GM18519 (cell line): ENCODE measurements at regions not wholly inside any gene's neighbourhood (a gene's known extent, or its start where the extent isn't known, plus 50 kb on each side); places are given as distances from the start of the nearest gene placed in this dataset.

Experiments used
- ATAC-seq: cut with Tn5 transposase; IDR thresholded peaks from one replicate; pipeline ENCODE4 v1.9.1; 2021; ENCODE audit warnings: mild to moderate bottlenecking, moderate library complexity; ENCODE audit not compliant: unreplicated experiment, low FRiP score

DNA sequence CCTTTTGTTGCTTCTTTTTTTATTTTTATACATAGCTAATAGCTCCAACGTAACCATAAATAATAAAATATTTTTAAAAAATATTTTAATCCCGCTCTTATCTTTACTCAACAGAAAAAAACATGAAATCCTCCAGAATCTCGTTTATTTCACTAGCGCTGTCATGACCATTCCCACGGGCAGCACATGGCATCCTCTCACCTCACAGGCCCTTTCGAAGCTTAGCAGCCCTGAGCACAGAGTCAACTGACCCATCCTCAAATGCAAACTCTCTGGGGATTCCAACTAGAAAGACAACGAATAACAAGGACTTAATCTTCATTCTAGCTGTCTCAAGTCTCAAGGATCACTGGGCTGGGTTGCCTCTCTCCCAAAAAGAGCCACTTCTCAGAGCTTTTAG is 285.9 kb upstream of the PPARGC1A start:
- no peak for ATAC-seq

DNA sequence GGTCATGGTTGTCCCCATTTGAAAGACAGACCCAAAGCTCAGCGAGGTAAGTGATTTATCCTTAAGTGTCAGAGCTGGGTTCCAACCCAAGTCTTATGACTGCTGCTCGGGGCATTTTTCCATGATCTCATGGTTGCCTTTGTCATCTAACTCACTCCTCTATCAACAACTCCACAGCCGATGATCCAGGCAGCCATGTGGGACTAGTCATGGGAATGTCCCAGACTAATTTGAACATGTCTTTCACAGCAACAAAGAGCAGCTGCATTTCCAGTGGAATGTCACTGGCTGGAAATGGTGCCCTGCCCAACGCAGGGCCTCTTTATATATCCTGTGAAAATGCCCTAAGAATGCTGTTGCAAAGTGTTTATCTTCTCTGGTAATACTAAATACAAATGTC is 284.8 kb upstream of the PPARGC1A start:
- no peak for ATAC-seq

DNA sequence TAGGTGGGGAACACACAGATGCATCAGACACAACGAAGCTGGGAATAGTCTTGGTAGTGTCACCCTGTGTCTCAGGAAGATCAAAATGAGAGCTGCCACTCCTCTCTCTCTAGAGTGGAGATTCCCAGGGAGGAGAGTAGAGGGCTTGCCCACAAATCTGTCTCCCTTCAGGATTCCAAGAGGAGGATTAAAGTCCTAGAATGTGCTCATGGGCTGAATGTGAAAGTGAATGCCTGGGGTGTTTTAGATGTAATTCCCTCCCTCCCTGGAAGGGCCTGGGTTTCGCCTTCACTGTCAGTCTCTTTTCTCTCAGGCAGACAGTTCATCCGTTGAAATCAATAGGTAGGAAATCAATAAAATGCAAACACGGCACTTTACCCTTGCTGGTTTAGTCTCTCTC is 282.6 kb upstream of the PPARGC1A start:
- no peak for ATAC-seq

DNA sequence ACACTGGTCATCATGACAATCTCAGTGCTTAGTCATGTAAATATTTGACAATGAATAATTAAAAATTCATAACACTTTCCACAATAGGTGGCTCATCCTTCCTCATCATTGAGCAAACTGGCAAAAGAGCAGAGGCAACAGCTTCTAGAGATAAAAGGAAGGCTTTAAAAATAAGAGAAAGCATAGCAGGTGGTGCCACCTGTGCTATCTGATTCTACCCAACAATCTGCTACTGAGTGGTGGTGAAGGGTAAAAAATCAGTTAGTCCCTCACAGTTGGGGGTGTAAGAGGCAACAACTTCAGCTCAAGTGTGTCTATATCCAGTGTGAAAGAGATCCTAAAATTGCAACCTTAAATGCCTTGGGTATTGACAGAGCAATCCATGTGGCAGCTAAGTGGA is 280.1 kb upstream of the PPARGC1A start:
- no peak for ATAC-seq

DNA sequence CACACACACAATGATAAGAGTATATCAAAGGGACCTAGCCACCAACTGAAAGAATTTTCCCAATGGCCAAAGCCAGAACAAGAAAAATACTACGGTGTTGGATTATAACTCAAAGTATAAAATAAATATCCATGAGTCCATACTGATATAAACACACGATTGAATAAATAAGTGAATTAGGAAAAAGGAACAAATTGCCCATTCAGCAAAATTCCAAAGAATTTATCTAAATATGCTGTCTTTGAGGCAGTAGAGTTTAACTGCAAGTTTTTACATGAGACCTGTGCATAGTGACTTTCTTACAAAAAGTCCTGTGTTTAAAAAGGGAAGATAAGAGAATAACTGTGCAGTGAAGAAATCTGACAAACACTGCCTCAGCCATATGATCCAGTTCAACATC is 278.8 kb upstream of the PPARGC1A start:
- no peak for ATAC-seq

DNA sequence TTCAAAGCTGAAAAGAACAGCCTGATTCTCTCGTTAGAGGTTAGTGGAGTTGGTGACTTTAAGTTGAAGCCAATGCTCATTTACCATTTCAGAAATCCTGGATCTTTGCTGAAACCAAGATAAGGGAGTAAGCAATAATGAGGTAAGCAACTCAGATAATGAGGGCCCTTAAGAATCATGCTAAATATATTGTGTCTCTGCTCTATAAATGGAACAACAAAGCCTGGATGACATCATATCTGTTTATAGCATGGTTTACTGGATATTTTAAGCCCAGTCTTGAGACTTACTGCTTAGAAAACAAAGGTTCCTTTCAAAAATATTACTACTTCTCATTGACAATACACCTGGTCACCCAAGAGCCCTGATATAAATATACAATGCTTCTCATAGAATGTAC is 276.7 kb upstream of the PPARGC1A start:
- no peak for ATAC-seq

DNA sequence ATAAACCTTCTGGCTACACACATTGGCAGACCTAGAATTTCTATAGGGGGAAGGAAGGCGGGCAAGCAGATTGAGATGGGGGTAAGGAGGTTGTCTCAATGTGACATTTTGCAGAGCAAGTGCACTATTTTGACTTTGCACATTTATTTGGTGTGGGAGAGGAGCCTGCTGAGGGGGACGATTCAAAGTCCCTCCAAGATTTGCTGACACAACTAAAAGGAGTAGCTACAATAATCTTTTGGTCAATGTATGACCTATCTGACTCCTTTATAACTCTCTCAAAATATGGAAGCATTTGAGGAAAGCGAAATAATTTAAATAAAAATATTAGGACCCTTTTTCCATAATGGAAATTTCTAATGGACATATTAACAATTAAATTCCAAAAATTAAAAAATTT is 274.9 kb upstream of the PPARGC1A start:
- ATAC-seq = no peak

DNA sequence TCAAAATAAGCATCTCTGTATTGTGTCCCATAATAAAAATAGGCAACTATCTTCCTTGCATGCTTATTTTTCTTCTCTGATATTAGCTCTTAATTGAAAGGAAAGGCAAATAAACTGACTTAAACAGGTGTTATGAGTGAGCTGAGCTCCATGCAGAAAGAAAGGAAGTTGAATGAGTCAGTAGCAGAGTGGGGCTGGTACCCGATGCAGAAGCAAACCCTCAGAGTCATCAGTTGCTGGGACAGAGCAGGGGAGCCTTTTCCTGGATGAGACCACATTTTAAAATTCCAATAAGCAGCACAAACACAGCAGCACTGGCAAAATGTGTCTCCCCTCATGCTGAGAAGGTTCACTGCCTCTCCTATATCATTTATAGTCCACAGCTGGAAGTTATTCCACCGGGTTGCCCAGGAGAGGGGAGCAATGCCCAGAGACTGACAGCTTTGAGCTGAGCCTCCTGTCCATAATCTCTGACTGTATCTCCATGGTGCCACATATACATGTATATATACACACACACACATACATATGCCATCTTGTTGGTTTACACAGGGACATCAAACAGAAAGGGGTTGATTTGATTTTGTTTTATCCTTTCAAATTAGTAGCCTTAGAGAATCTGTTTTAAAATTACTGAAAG is 274.3 kb upstream of the PPARGC1A start:
- no peak for ATAC-seq

DNA sequence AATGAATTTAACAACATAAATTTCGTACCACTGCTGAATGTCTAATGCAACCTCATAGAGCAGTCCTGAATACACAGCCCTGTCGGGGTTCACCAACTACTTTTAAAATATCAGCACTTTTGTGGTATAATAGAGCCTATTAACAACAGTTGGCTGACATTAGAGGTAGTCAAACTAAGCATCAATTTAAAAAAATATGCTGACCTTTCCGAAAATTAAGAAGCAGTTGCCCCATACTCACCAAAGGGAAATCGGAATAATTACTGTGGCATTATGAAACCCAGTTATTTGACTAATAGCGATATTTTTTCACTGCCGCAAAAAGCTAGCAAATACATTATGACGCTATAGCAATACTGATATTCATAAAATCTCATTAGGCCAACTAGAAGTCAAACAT is 273.5 kb upstream of the PPARGC1A start:
- no peak for ATAC-seq

DNA sequence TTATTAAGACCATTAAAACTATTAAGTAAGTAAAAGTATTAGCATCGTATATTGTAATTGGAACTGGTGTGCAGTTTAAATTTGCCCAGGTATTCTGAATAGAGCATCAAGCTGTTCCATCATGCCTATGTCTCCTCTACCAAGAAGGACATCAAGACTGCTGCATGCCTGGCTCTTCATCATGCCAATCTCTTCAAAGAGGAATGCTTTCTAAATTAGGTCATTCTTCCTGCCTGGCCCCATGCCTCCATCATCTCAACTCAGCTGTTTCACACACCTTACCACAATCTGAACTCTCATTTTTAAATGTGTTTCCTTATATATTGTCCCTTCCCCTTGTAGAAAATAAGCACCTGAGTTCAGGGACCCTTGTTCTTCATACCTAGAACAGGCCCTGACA is 270.5 kb upstream of the PPARGC1A start:
- ATAC-seq = no peak

DNA sequence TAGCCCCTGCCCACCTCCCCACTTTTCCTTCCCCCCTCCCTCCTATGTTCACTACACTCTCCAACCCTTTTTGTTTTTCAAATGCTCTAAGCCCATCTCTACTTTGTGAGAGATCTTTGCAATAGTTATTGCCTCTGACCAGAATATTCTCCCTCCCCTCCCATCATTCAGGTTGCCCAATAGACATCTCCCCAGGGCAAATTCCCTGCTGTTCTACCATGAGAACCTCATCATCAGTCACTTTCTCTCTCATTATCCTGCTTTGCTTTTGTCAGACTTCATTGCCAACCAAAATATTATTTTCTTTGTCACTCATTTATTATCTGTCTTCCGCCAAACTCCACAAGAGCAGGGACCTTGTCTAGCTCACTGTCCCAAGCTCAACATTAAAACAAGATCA is 268.2 kb upstream of the PPARGC1A start:
- ATAC-seq = no peak

DNA sequence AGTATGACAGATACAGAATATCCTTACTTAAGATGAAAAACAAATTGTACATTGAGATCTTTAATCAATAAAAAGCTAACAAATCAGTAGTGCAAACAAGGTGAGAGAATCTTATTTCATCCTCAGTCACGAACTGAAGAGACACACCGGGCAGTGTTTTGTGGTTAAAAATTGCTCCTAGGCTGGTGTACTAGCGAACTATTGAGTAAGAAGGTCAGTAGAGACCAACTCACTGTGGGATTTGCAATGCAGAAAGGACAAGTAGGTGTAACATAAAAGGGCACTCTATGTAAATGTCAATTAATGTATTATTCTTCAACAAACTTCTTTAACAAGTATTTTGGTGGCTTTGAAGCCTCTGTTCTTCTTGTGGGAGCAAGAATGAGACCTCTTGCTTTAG is 260.2 kb upstream of the PPARGC1A start:
- ATAC-seq = no peak

DNA sequence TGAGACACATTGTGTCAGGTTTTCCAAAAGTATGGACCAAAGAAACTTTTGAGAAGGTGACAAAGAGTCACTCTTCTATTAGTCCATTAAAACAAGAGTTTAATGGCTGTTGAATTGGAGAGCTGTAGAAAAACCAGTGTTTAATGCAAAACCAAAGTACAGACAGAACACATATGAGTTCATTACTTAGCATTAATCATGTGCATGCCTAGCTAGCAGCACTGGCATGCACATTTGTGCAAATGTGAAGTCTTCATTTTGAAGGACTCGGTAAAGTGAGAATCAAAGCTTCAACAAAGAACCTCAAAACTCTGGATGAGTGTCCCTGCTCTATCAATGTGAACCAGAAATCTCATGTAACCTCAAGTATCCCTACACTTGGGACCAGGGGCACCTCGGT is 256.3 kb upstream of the PPARGC1A start:
- ATAC-seq = no peak

DNA sequence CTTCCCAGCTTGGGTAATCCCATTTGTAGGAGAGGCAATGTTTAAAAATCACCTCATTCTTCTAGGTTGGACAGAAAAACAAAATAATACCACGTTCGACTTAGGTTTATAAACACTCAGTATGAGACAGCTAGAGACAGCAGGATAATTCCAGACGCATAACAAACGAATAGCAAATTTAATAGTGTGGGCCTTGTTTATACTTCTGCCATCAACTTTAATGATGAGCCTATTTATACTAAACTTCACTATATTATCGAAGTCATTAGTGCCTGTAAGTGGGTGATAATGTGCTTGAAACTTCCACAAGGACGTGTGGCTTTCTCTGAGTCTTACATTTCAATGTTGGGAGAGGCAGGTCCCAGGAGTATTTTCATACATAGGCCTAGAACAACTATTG is 255.7 kb upstream of the PPARGC1A start:
- ATAC-seq = no peak

DNA sequence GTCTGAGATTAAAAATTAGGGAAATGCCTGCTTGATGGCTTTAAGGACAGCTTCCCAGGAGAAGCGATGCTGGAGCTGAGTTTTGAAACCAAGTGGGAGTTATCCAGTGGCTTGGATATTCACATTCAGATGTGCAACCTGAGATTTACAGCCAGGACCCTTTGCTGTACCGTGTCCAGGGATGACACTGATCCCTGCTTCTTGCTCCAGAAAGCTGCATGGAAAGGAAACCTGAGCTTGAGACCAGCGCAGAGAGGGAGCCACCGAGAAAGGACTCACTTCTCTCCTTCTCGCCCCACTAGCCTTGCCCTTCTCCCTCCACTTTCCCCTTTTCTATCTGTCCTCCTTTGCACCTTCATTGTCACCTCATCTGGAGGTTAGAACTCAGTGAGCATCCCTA is 254.5 kb upstream of the PPARGC1A start:
- no peak for ATAC-seq

DNA sequence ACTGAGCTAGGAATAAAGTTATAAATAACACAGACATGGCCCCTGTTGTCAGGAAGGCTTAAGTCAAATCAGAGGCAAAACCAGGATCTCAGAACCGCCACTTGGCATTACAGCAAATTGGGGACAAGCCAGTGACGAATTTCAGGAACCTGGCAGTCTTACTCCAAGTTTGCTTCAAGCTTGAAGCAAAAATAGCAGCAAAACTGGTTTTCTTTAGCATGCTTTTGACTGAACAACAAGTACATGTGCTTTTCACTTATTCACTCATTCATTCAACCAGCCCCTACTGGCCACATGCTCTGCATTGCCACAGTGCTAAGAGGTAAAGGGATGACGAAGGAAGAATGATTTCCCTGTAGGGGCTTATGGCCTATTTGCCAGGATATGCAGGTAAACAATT is 253.9 kb upstream of the PPARGC1A start:
- ATAC-seq = no peak

DNA sequence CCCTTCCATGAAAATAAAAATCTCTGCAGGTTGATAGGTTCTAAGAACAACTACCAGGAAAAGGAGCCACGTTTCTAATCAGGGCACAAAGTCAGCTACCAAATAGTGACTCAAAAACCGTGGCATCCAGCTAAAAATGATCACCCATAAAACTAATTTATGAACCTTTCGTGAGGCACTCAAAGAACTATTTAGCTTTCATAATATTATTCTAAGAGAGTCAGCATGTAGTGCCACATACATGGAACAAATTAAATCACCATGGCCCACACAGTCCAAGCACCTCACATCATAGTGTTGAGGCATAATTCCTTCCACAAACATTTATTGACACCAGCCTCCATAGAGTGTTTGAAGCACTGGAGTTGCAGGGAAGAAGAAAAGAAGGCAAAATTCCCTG is 252.0 kb upstream of the PPARGC1A start:
- no peak for ATAC-seq

DNA sequence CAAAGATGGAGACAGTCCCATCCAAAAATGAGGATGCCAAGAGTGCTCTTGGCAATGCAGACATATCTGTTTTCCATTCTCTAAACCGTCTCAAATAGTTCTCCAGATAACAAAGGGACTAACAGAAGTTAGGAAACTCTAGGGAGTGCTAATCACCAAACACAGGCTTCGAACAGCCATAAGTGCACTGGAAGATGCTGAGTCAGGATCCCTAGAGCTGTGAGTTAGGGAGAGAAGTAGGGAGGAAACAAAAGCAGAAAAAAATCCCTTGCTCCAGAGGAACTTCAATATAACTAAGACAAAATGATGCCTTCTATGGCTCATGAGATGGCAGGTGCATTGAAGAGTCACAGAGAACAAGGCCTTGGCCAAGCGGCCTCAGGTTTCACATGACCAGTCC is 251.0 kb upstream of the PPARGC1A start:
- ATAC-seq = no peak

DNA sequence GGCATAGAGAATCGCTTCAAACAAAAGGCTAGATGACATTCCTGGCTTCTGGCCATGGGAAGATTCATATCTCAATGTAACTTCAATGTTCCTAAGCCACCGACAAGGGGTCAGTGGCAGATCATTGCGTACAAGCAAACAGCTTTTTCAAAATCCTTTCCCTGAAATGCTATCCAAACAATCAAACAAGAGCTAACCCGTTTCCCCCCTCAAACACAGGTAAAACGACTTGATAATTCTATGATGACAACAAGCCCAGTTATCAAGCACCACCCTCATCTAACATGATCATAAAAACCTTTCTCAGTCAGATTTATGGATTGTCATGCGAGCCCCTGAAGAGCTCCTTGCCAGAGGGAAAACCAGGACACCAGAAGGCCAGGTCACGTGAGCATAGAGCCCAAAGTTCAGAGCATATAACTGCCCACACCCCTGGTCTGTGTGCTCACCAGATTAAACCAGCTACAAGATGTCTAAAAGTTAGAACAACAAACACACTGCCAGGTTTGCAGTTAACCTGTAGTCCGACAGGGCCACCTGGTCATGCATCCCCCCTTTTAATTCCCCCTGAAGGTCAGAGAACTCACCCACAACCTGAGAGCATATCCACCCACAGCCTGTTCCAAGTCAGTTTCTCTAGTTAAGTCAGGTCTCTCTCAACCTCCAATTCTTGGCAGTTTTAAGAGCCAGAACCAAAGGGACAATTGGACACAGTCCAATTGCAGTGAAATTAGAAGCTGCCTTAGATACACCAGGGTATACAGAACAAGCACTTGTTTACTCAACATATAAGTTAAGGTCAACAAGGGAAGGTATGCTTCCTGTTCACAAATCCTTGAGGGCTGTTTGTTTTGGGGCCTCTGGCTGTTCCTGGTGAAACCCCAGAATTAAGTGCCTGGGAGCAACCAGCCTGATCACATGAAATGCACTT is 248.1 kb upstream of the PPARGC1A start:
- no peak for ATAC-seq

DNA sequence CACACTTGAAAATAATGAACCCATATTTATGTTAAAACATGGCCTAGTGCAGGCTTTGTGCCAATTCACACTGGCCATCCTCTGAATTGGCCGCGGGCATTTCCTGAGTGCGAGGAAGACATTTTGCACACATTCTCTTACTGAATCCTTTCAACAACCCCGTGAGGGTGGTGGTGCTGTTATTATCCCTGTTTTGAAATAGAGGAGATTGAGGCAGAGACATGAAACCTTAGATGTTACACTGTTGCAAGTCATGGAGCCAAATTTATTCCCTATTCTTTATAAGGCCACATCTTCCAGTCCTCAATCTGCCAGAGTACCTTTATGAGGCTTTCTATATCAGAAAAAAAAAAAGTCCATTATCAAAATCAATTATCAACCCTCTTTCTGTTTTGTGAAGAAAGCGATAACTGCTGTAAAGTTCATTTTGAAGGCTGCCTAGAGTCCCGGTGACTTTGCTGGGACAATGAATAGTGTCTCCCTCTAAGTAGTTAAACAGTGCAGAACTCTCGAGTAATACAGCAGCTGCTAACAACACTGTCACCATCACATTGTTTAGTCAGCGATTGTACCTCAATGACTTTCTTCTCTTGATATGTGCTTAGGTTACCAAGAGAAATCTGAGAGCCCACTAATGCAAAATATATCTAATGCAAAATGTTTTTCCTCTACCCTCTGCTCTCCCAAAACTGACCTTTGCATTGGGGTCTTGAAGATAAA is 242.3 kb upstream of the PPARGC1A start:
- ATAC-seq = no peak

DNA sequence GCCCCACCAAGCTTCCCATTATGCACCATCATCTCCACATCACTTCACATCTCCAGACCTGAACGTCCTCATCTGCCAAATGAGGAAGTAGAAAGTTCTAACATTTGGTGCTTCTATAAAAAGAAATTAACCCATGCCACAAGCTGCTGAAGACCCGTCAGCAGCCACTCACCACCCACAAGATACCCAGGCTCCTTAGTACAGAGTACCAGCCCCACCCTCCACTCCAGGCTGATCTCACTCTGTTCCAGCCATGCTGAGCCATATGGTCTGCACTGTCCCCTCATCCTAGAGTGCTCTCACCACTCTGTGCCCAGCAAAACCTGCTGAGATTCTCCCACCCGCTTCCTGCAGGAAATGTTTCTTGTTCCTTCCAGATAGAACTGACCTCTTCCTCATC is 240.8 kb upstream of the PPARGC1A start:
- no peak for ATAC-seq

DNA sequence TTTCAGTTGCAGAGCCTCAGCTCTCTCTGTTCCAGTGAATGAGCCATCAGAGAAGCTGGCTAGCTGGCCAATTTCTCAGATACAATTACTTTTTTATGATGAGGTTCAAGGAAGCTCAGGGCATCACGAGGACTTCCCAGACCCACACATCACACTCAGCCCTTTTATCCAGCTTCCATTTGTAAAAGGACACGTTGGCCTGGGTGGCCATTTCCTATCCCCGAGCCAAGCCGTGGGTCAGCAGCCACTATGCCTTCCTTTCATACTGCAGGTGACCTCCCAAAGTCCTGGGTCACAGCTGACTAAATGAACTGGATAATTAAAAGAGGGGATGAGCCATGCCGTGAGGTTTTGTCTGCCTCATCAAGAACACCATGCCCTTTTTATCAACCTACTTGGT is 236.9 kb upstream of the PPARGC1A start:
- ATAC-seq = no peak
